K562 (cell line): ENCODE measurements at regions not wholly inside any gene's neighbourhood (a gene's known extent, or its start where the extent isn't known, plus 50 kb on each side); places are given as distances from the start of the nearest gene placed in this dataset.
A peak's percentile ranks its signal among the peaks of the same experiment; 100 is the strongest.

Experiments
- CBX5 ChIP-seq: IDR thresholded peaks from 2 replicates; pipeline ENCODE4 v1.6.1; 2014; ENCODE audit warnings: low read depth, borderline replicate concordance
- CTCF ChIP-seq, 3 experiments: IDR thresholded peaks in 2 of 3; conservative IDR thresholded peaks in 1 of 3; 2 replicates each; pipeline ENCODE4 v1.5.1; 2011 to 2012; ENCODE audit warnings: low read length in 3 of 3, mild to moderate bottlenecking in 3 of 3, control low read depth in 2 of 3, improper control_type of control experiment in 1 of 3, inconsistent platforms in 1 of 3, low read depth in 1 of 3, mixed read lengths in 1 of 3, moderate library complexity in 1 of 3; ENCODE audit not compliant: insufficient read depth in 2 of 3
- GTF2F1 ChIP-seq: IDR thresholded peaks from 2 replicates; pipeline ENCODE4 v1.6.1; 2011; ENCODE audit warnings: low read depth, low read length, improper control_type of control experiment
- HOXB6 ChIP-seq: fragments of 250-450 bp; sonication (Bioruptor Pico); IDR thresholded peaks from 2 replicates; pipeline ENCODE4 v1.5.1; 2022; ENCODE audit warnings: mild to moderate bottlenecking, borderline replicate concordance
- KLF13 ChIP-seq: fragments of 450-650 bp; IDR thresholded peaks from 2 replicates; pipeline ENCODE4 v1.6.1; 2016; ENCODE audit warnings: missing genetic modification characterization, low read depth, mild to moderate bottlenecking, missing compliant biosample characterization, moderate library complexity, borderline replicate concordance
- LEF1 ChIP-seq: fragments of 450-650 bp; IDR thresholded peaks from 2 replicates; pipeline ENCODE4 v1.6.1; 2016; ENCODE audit warnings: mild to moderate bottlenecking
- MTA3 ChIP-seq: fragments of 450-650 bp; formaldehyde crosslinking; IDR thresholded peaks from 2 replicates; pipeline ENCODE4 v1.6.1; 2017; ENCODE audit warnings: mild to moderate bottlenecking, borderline replicate concordance
- PHTF2 ChIP-seq: fragments of 250-450 bp; sonication (Bioruptor Pico); IDR thresholded peaks from 2 replicates; pipeline ENCODE4 v1.5.0; 2021; ENCODE audit warnings: mild to moderate bottlenecking
- PYGO2 ChIP-seq: fragments of 450-650 bp; IDR thresholded peaks from 2 replicates; pipeline ENCODE4 v1.6.1; 2016; ENCODE audit warnings: mild to moderate bottlenecking, missing genetic modification characterization, moderate library complexity, missing compliant biosample characterization
- SMARCA4 ChIP-seq: fragments of 450-650 bp; IDR thresholded peaks from 2 replicates; pipeline ENCODE4 v1.6.1; 2016
- SMARCE1 ChIP-seq: fragments of 450-650 bp; IDR thresholded peaks from 2 replicates; pipeline ENCODE4 v1.7.1; 2016; ENCODE audit warnings: mild to moderate bottlenecking
- TEAD4 ChIP-seq, 2 experiments: sonication (generic) in 1 of 2; formaldehyde crosslinking in 1 of 2; IDR thresholded peaks; 2 replicates each; pipeline versions ENCODE4 v1.6.1 to v1.8.0; 2012 to 2022; ENCODE audit warnings: borderline replicate concordance in 1 of 2, inconsistent platforms in 1 of 2, low read length in 1 of 2, mild to moderate bottlenecking in 1 of 2, missing genetic modification reagents in 1 of 2
- ZFP30 ChIP-seq: fragments of 250-450 bp; sonication (Bioruptor Pico); IDR thresholded peaks from 2 replicates; pipeline ENCODE4 v1.8.0; 2022; ENCODE audit warnings: moderate library complexity, mild to moderate bottlenecking, inconsistent platforms, borderline replicate concordance
- ZNF232 ChIP-seq: sonication (generic); formaldehyde crosslinking; IDR thresholded peaks from 2 replicates; pipeline ENCODE4 v1.8.0; 2022; ENCODE audit warnings: mild to moderate bottlenecking, missing genetic modification reagents
- ZNF263 ChIP-seq: sonication (generic); formaldehyde crosslinking; IDR thresholded peaks from 2 replicates; pipeline ENCODE4 v1.8.0; 2022; ENCODE audit warnings: mild to moderate bottlenecking, missing genetic modification reagents, borderline replicate concordance
- ZNF408 ChIP-seq: fragments of 250-450 bp; sonication (Bioruptor Pico); IDR thresholded peaks from 2 replicates; pipeline ENCODE4 v1.4.0; 2020; ENCODE audit warnings: low read depth, mild to moderate bottlenecking, moderate library complexity
- ZNF507 ChIP-seq: conservative IDR thresholded peaks from 2 replicates; pipeline ENCODE4 v1.6.1; 2017; ENCODE audit warnings: missing genetic modification characterization, missing compliant biosample characterization
- ZNF561 ChIP-seq: fragments of 450-650 bp; formaldehyde crosslinking; conservative IDR thresholded peaks from 2 replicates; pipeline ENCODE4 v1.4.0; 2020; ENCODE audit warnings: mild to moderate bottlenecking, moderate library complexity
- ZNF79 ChIP-seq: fragments of 250-450 bp; sonication (Bioruptor Pico); IDR thresholded peaks from 2 replicates; pipeline ENCODE4 v1.4.0; 2020; ENCODE audit warnings: low read depth, mild to moderate bottlenecking, moderate library complexity
- TF ChIP-seq, protein P1 (sequence below), 2 experiments: fragments of 450-650 bp; IDR thresholded peaks; 2 replicates each; pipeline ENCODE4 v1.6.1; 2016
- TF ChIP-seq, protein P2 (sequence below), 2 experiments: IDR thresholded peaks; 2 replicates each; pipeline ENCODE4 v1.6.1; 2011; ENCODE audit warnings: borderline replicate concordance in 1 of 2, control low read depth in 1 of 2, low read depth in 1 of 2, low read length in 1 of 2, mild to moderate bottlenecking in 1 of 2, mixed read lengths in 1 of 2, moderate library complexity in 1 of 2; ENCODE audit not compliant: insufficient read depth in 1 of 2, insufficient read length in 1 of 2, poor library complexity in 1 of 2, severe bottlenecking in 1 of 2; ENCODE audit errors: extremely low read depth in 1 of 2
- TF ChIP-seq, protein P3 (sequence below): fragments of 450-650 bp; formaldehyde crosslinking; IDR thresholded peaks from 2 replicates; pipeline ENCODE4 v1.4.0; 2020; ENCODE audit warnings: mild to moderate bottlenecking, moderate library complexity

GRCh38 chr7:159197066-159197975 is 52.7 kb upstream of the VIPR2 start (continued):
- TF ChIP-seq MTA3 (peak; percentile 90), GTF2F1 (no peak), ZNF507 (tag) (no peak), TEAD4 (IDR thresholded peaks at IDR 0.05; ENCODE audit: low read length) (peak; percentile 76), TEAD4 (CRISPR knock-in tag; IDR thresholded peaks at IDR 0.05; ENCODE audit: borderline replicate concordance) (no peak), ZNF232 (CRISPR knock-in tag) (no peak), ZNF263 (CRISPR knock-in tag) (peak; percentile 96), ZNF79 (CRISPR knock-in tag) (no peak), CBX5 (0 out of 2 replicates have a peak, but pooled peaks have one; percentile 4), ZNF408 (CRISPR knock-in tag) (no peak), ZNF561 (CRISPR knock-in tag) (no peak), SMARCA4 (peak; percentile 94), LEF1 (peak; percentile 98), PHTF2 (CRISPR knock-in tag) (no peak), SMARCE1 (peak; percentile 86), CTCF (IDR thresholded peaks at IDR 0.05 in 2 of 3, conservative IDR thresholded peaks at IDR 0.05 in 1 of 3; ENCODE audit: insufficient read depth in 2 of 3, low read depth in 1 of 3, low read length in 3 of 3) (0 out of 6 replicates have a peak, but pooled peaks of 1 of the 3 experiments have one; percentile 20), ZFP30 (CRISPR knock-in tag) (no peak), PYGO2 (tag) (no peak), HOXB6 (CRISPR knock-in tag) (no peak), KLF13 (tag) (no peak)
- TF ChIP-seq, protein P1, sequence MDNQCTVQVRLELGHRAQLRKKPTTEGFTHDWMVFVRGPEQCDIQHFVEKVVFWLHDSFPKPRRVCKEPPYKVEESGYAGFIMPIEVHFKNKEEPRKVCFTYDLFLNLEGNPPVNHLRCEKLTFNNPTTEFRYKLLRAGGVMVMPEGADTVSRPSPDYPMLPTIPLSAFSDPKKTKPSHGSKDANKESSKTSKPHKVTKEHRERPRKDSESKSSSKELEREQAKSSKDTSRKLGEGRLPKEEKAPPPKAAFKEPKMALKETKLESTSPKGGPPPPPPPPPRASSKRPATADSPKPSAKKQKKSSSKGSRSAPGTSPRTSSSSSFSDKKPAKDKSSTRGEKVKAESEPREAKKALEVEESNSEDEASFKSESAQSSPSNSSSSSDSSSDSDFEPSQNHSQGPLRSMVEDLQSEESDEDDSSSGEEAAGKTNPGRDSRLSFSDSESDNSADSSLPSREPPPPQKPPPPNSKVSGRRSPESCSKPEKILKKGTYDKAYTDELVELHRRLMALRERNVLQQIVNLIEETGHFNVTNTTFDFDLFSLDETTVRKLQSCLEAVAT (IDR thresholded peaks at IDR 0.05): no peak
- TF ChIP-seq, protein P2, sequence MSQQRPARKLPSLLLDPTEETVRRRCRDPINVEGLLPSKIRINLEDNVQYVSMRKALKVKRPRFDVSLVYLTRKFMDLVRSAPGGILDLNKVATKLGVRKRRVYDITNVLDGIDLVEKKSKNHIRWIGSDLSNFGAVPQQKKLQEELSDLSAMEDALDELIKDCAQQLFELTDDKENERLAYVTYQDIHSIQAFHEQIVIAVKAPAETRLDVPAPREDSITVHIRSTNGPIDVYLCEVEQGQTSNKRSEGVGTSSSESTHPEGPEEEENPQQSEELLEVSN (IDR thresholded peaks at IDR 0.05; ENCODE audit: borderline replicate concordance in 1 of 2, extremely low read depth in 1 of 2, insufficient read depth in 1 of 2, insufficient read length in 1 of 2, low read depth in 1 of 2, low read length in 1 of 2, poor library complexity in 1 of 2, severe bottlenecking in 1 of 2): peak; percentile 88 to 95
- TF ChIP-seq, protein P3, sequence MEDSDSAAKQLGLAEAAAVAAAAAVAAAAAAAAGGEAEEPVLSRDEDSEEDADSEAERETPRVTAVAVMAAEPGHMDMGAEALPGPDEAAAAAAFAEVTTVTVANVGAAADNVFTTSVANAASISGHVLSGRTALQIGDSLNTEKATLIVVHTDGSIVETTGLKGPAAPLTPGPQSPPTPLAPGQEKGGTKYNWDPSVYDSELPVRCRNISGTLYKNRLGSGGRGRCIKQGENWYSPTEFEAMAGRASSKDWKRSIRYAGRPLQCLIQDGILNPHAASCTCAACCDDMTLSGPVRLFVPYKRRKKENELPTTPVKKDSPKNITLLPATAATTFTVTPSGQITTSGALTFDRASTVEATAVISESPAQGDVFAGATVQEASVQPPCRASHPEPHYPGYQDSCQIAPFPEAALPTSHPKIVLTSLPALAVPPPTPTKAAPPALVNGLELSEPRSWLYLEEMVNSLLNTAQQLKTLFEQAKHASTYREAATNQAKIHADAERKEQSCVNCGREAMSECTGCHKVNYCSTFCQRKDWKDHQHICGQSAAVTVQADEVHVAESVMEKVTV (CRISPR knock-in tag): no peak
